B cell (primary cell): ENCODE measurements at regions not wholly inside any gene's neighbourhood (a gene's known extent, or its start where the extent isn't known, plus 50 kb on each side); places are given as distances from the start of the nearest gene placed in this dataset.

ENCODE experiments used
- ATAC-seq: fragments of 200-7000 bp; cut with Tn5 transposase; one replicate; pipeline ENCODE4 v1.10.0; 2021; ENCODE audit warnings: low read depth, mild to moderate bottlenecking, moderate number of reproducible peaks, moderate library complexity
- CTCF ChIA-PET: fragments of 350-600 bp; sonication (Branson Sonifier 250); formaldehyde crosslinking; loops from one replicate; lab custom pipeline; 2021; ENCODE audit warnings: antibody characterized with exemption, inconsistent platforms; lab: Charles Lee
- POLR2A ChIA-PET: fragments of 350-600 bp; sonication (Branson Sonifier 250); formaldehyde crosslinking; loops from one replicate; lab custom pipeline; 2021; ENCODE audit warnings: antibody characterized with exemption; lab: Charles Lee
- DNase-seq: peaks from one replicate; pipeline ENCODE4 v3.0.0; 2013
- H2AFZ ChIP-seq: 2 replicates; pipeline ENCODE4 v1.6.1; 2012; ENCODE audit warnings: mild to moderate bottlenecking, low read depth, low read length; ENCODE audit not compliant: insufficient read depth, poor library complexity, severe bottlenecking
- H3K27ac ChIP-seq, 2 donors: 1 replicate in 1 of 2; 2 replicates in 1 of 2; pipeline ENCODE4 v1.5.1; 2012 to 2013; ENCODE audit warnings: low read length in 2 of 2, mild to moderate bottlenecking in 2 of 2, moderate library complexity in 1 of 2
- H3K27me3 ChIP-seq, 4 experiments: fragments of 200-600 bp in 1 of 4; sonication (generic) in 1 of 4; replicated peaks in 1 of 4; 1 replicate in 2 of 4; 2 replicates in 2 of 4; pipeline versions ENCODE4 v1.6.1 to v1.7.0; 2013 to 2016; ENCODE audit warnings: low read length in 3 of 4, mild to moderate bottlenecking in 2 of 4, mixed read lengths in 1 of 4, moderate library complexity in 1 of 4; ENCODE audit not compliant: insufficient read depth in 4 of 4, control insufficient read depth in 3 of 4; ENCODE audit errors: control extremely low read depth in 1 of 4
- H3K36me3 ChIP-seq, 2 experiments: replicated peaks in 1 of 2; 1 replicate in 1 of 2; 2 replicates in 1 of 2; pipeline versions ENCODE4 v1.6.1 to v1.7.1; 2013; ENCODE audit warnings: low read length in 1 of 2; ENCODE audit not compliant: insufficient read depth in 2 of 2, control insufficient read depth in 1 of 2; ENCODE audit errors: control extremely low read depth in 1 of 2, extremely low read depth in 1 of 2
- H3K4me1 ChIP-seq, 2 donors: fragments of 200-600 bp in 1 of 2; sonication (generic) in 1 of 2; 1 replicate in 1 of 2; 2 replicates in 1 of 2; pipeline versions ENCODE4 v1.5.1 to v1.6.1; 2013 to 2017; ENCODE audit warnings: low read length in 2 of 2; ENCODE audit not compliant: control insufficient read depth in 2 of 2, insufficient read depth in 2 of 2
- H3K4me2 ChIP-seq: replicated peaks from 2 replicates; pipeline ENCODE3; 2012; ENCODE audit warnings: mild to moderate bottlenecking, low read depth, low read length; ENCODE audit not compliant: poor library complexity, severe bottlenecking
- H3K4me3 ChIP-seq, 5 experiments: fragments of 200-600 bp in 1 of 5; sonication (generic) in 1 of 5; 1 replicate in 3 of 5; 2 replicates in 2 of 5; pipeline versions ENCODE4 v1.5.1 to v1.7.0; 2011 to 2016; ENCODE audit warnings: low read length in 4 of 5, mild to moderate bottlenecking in 4 of 5, low read depth in 2 of 5, control low read depth in 1 of 5, moderate library complexity in 1 of 5; ENCODE audit not compliant: insufficient read depth in 1 of 5; ENCODE audit errors: control extremely low read depth in 1 of 5, extremely low read depth in 1 of 5
- H3K79me2 ChIP-seq: fragments of 200-600 bp; sonication (generic); one replicate; pipeline ENCODE4 v1.6.0; 2016; ENCODE audit warnings: low read length; ENCODE audit not compliant: control insufficient read depth, insufficient read depth
- H3K9ac ChIP-seq: fragments of 200-600 bp; sonication (generic); 2 replicates; pipeline ENCODE4 v1.6.1; 2017; ENCODE audit warnings: mild to moderate bottlenecking, low read length, moderate library complexity
- H3K9me3 ChIP-seq, 3 donors: one replicate each; pipeline versions ENCODE4 v1.6.1 to v1.7.1; 2013; ENCODE audit warnings: low read length in 2 of 3; ENCODE audit not compliant: control insufficient read depth in 2 of 3, insufficient read depth in 1 of 3; ENCODE audit errors: control extremely low read depth in 1 of 3
- H4K20me1 ChIP-seq: 2 replicates; pipeline ENCODE4 v1.6.0; 2012; ENCODE audit warnings: mild to moderate bottlenecking, low read length; ENCODE audit not compliant: insufficient read depth, control insufficient read depth, poor library complexity, severe bottlenecking
- H3K27ac Mint-ChIP-seq: one replicate; pipeline ENCODE4 v1.8.0; 2021; ENCODE audit warnings: mixed read lengths
- H3K27me3 Mint-ChIP-seq: one replicate; pipeline ENCODE4 v1.8.0; 2021; ENCODE audit warnings: mixed read lengths
- H3K4me1 Mint-ChIP-seq: one replicate; pipeline ENCODE4 v1.8.0; 2021; ENCODE audit warnings: mixed read lengths
- H3K4me3 Mint-ChIP-seq: one replicate; pipeline ENCODE4 v1.8.0; 2021; ENCODE audit warnings: mixed read lengths
- H3K9me3 Mint-ChIP-seq: one replicate; pipeline ENCODE4 v1.8.0; 2022; ENCODE audit warnings: mixed read lengths; ENCODE audit not compliant: insufficient read depth
- CTCF ChIP-seq: fragments of 200-600 bp; IDR thresholded peaks from one replicate; pipeline ENCODE4 v1.8.0; 2022; ENCODE audit warnings: antibody characterized with exemption, mild to moderate bottlenecking
- EZH2 ChIP-seq: IDR thresholded peaks from 2 replicates; pipeline ENCODE4 v1.6.1; 2012; ENCODE audit warnings: borderline replicate concordance, low read depth, mild to moderate bottlenecking, moderate library complexity, low read length; ENCODE audit not compliant: insufficient read depth, poor library complexity, severe bottlenecking
- WGBS: methylation state at CpG from one replicate; pipeline ENCODE4 v1.1.5; 2013; ENCODE audit warnings: missing lambda C conversion rate; ENCODE audit not compliant: insufficient coverage; 5-methylcytosine and 5-hydroxymethylcytosine counted together
- intact Hi-C: fragments of 100-400 bp; cut with micrococcal nuclease; formaldehyde crosslinking; loops from one replicate; pipeline ENCODE4 v1.10.0; 2022

DNA sequence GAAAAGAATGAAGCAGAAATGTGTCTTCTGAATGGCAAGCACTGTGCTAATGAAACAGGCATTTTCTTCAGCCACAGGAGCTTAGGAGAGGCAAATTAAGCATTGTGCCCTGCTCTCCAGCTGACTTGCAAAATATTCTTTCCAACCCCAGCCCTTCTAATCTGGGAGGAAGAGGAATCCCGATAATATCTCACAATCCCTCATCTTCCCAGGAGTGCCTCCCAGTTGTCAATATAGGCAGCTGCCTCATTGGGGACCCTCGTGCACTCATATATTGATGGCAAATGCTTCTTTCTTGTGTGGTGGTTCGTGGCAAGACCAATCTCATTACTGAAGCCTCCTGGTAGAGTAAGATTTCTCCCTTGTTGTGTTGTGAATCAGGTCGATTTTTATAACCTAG, 299.0 kb downstream of the COG6 start:
- TF ChIP-seq CTCF: no peak
- no peak for TF ChIP-seq EZH2
- Histone ChIP-seq H3K9ac (no peak overlapping the region), H3K4me2 (no peak overlapping the region), H3K4me1 (peaks cover 21 to 34% of the 10 kb centered on the region in 2 donors), H4K20me1 (no peaks in the 10 kb centered on the region), H3K27me3 (no peaks in the 10 kb centered on the region), H2AFZ (no peak overlapping the region), H3K79me2 (no peaks in the 10 kb centered on the region), H3K9me3 (peaks cover 0 to 1% (median 0%) of the 10 kb centered on the region in 3 donors), H3K36me3 (no peaks in the 10 kb centered on the region), H3K27ac (no peak overlapping the region), H3K4me3 (no peak overlapping the region)
- intact Hi-C loops: loop anchor here (5.0 kb wide), 1 partner anchor 713 kb away; the partner anchor contains the start of gene FOXO1
- H3K4me1 Mint-ChIP-seq: peaks cover 43% of the 10 kb centered on the region
- DNase-seq: no peak
- H3K9me3 Mint-ChIP-seq: no peaks in the 10 kb centered on the region
- POLR2A ChIA-PET: no interaction called here
- no peak overlapping the region for H3K4me3 Mint-ChIP-seq
- H3K27ac Mint-ChIP-seq: no peak overlapping the region
- H3K27me3 Mint-ChIP-seq: no peaks in the 10 kb centered on the region
- no peak for ATAC-seq
- WGBS: 80% methylated on average over 1 of the region's 4 CpGs
- CTCF ChIA-PET: interaction anchor here (0.6 to 3.4 kb wide), 2 partner anchors 11 to 823 kb away, joined by 3 to 24 read pairs; no protein-coding TSS in a partner anchor

GRCh38 chr13:39955560-39955959, 300.1 kb downstream of the COG6 start:
- no peaks in the 10 kb centered on the region for H3K9me3 Mint-ChIP-seq
- H3K4me1 Mint-ChIP-seq: peaks cover 43% of the 10 kb centered on the region
- no peak overlapping the region for H3K27ac ChIP-seq
- peaks cover 21 to 34% of the 10 kb centered on the region in 2 donors for H3K4me1 ChIP-seq
- H3K27me3 ChIP-seq: no peaks in the 10 kb centered on the region
- H3K9me3 ChIP-seq: no peaks in the 10 kb centered on the region
- ChIA-PET POLR2A (no interaction called here), CTCF (interaction anchor here (0.7 to 3.4 kb wide), 3 partner anchors 10 to 113 kb away, joined by 3 to 24 read pairs (median 5); no protein-coding TSS in a partner anchor)
- H2AFZ ChIP-seq: no peak overlapping the region
- H3K4me3 Mint-ChIP-seq: no peak overlapping the region
- ATAC-seq (no peak), DNase-seq (no peak)
- H3K4me3 ChIP-seq: no peak overlapping the region
- H3K4me2 ChIP-seq: no peak overlapping the region
- no CpG with 5 or more reads among the region's 1 CpG for WGBS
- intact Hi-C loops: no loop called here
- H3K36me3 ChIP-seq: no peaks in the 10 kb centered on the region
- H3K9ac ChIP-seq: no peak overlapping the region
- H3K27ac Mint-ChIP-seq: no peak overlapping the region
- no peaks in the 10 kb centered on the region for H4K20me1 ChIP-seq
- TF ChIP-seq CTCF (no peak), EZH2 (no peak)
- H3K27me3 Mint-ChIP-seq: no peaks in the 10 kb centered on the region
- no peaks in the 10 kb centered on the region for H3K79me2 ChIP-seq
